GM12873 (cell line): ENCODE measurements at regions not wholly inside any gene's neighbourhood (a gene's known extent, or its start where the extent isn't known, plus 50 kb on each side); places are given as distances from the start of the nearest gene placed in this dataset.

ENCODE experiments used
- CTCF ChIP-seq: IDR thresholded peaks from 2 replicates; pipeline ENCODE4 v1.5.1; 2012; ENCODE audit warnings: low read depth, mild to moderate bottlenecking, moderate library complexity, low read length, control low read depth; ENCODE audit not compliant: insufficient read depth; ENCODE audit errors: missing control alignments

- no peak for TF ChIP-seq CTCF
Measured at GRCh38 chr10:21212912-21213311, 312.6 kb downstream of the SKIDA1 start.

GRCh38 chr10:21212348-21212747, 313.1 kb downstream of the SKIDA1 start:
- no peak for TF ChIP-seq CTCF

- no peak for TF ChIP-seq CTCF
Measured at GRCh38 chr10:21209495-21209894, 312.4 kb upstream of the NEBL start.

- no peak for TF ChIP-seq CTCF
Measured at GRCh38 chr10:21208666-21209316, 311.7 kb upstream of the NEBL start.

GRCh38 chr10:21207852-21208646, 310.9 kb upstream of the NEBL start:
- no peak for TF ChIP-seq CTCF

- TF ChIP-seq CTCF = no peak
Measured at GRCh38 chr10:21205328-21205727, 308.2 kb upstream of the NEBL start.

GRCh38 chr10:21203473-21204107, 306.5 kb upstream of the NEBL start:
- no peak for TF ChIP-seq CTCF
